ENCODE measurements at regions not wholly inside any gene's neighbourhood (a gene's known extent, or its start where the extent isn't known, plus 50 kb on each side); places are given as distances from the start of the nearest gene placed in this dataset.

DNA sequence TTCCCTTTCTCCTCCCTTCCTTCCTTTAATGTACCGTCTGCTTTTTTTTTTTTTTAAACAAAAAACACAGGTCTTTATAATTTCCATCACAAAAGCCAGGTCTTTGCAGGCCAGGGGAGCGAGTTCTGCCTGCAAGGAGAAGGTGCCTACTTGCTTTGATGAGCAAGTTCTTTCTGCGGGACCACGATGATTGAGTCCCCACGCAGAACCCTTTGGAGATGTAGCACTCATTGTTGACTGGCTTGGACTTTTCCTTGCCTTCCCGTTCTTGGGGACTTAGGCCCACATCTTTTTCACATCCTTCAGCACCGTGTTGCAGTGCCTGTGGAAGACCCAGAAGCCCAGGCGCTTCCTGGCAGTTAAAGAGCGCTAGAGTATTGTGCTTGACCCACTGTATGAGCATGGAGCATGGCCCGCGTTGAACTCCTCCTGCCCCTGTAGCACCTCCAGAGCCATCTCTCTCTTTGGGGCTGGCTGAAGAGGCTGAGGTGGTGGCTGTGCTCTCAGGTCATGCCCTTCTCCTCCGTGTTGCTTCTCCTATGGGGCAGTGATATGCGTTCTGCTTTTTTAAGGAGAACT is 177.6 kb downstream of the EXOC5 start:
- DNase-seq (ENCODE audit: low read depth) (no peak), FAIRE-seq (no peak)
- Histone ChIP-seq H3K4me3 (ENCODE audit: low read depth, low read length) (no peak overlapping the region), H3K27me3 (ENCODE audit: control insufficient read depth, insufficient read depth, low read length) (no peaks in the 10 kb centered on the region), H3K36me3 (ENCODE audit: control insufficient read depth, insufficient read depth, low read length) (no peaks in the 10 kb centered on the region)
- TF ChIP-seq, protein P1, sequence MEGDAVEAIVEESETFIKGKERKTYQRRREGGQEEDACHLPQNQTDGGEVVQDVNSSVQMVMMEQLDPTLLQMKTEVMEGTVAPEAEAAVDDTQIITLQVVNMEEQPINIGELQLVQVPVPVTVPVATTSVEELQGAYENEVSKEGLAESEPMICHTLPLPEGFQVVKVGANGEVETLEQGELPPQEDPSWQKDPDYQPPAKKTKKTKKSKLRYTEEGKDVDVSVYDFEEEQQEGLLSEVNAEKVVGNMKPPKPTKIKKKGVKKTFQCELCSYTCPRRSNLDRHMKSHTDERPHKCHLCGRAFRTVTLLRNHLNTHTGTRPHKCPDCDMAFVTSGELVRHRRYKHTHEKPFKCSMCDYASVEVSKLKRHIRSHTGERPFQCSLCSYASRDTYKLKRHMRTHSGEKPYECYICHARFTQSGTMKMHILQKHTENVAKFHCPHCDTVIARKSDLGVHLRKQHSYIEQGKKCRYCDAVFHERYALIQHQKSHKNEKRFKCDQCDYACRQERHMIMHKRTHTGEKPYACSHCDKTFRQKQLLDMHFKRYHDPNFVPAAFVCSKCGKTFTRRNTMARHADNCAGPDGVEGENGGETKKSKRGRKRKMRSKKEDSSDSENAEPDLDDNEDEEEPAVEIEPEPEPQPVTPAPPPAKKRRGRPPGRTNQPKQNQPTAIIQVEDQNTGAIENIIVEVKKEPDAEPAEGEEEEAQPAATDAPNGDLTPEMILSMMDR (IDR thresholded peaks at IDR 0.05; ENCODE audit: insufficient read depth, low read length, severe bottlenecking), result no peak

DNA sequence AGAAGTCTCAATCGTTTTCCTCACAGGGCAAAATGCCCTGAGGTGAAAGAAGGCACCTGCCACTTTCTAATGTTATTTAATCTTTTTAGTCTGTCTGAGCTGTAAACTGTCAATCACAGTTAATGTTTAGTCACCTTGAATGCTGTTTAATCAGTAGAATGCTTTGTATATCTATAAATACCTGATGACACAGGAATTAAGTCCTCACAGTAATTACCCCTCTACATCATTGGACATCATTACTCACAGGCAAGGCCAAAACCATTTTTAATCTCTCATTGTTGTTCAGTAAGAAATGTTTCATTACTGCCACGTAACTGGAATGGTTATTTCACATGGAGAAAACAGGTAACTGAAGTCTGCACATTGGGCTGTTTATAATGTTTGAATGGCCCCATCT is 178.8 kb downstream of the EXOC5 start:
- TF ChIP-seq, protein P1 (IDR thresholded peaks at IDR 0.05; ENCODE audit: insufficient read depth, low read length, severe bottlenecking), result no peak
- no peaks in the 10 kb centered on the region for H3K36me3 ChIP-seq (ENCODE audit: control insufficient read depth, insufficient read depth, low read length)
- DNase-seq (ENCODE audit: low read depth) (no peak), FAIRE-seq (no peak)
- peaks cover under 1% of the 10 kb centered on the region for H3K27me3 ChIP-seq (ENCODE audit: control insufficient read depth, insufficient read depth, low read length)
- H3K4me3 ChIP-seq (ENCODE audit: low read depth, low read length), result no peak overlapping the region

GRCh38 chr14:57087841-57088240 is 180.9 kb downstream of the EXOC5 start:
- DNase-seq (ENCODE audit: low read depth) (no peak), FAIRE-seq (no peak)
- Histone ChIP-seq H3K4me3 (ENCODE audit: low read depth, low read length) (no peak overlapping the region), H3K36me3 (ENCODE audit: control insufficient read depth, insufficient read depth, low read length) (no peaks in the 10 kb centered on the region), H3K27me3 (ENCODE audit: control insufficient read depth, insufficient read depth, low read length) (peaks cover 3% of the 10 kb centered on the region)
- TF ChIP-seq, protein P1 (IDR thresholded peaks at IDR 0.05; ENCODE audit: insufficient read depth, low read length, severe bottlenecking), result no peak

DNA sequence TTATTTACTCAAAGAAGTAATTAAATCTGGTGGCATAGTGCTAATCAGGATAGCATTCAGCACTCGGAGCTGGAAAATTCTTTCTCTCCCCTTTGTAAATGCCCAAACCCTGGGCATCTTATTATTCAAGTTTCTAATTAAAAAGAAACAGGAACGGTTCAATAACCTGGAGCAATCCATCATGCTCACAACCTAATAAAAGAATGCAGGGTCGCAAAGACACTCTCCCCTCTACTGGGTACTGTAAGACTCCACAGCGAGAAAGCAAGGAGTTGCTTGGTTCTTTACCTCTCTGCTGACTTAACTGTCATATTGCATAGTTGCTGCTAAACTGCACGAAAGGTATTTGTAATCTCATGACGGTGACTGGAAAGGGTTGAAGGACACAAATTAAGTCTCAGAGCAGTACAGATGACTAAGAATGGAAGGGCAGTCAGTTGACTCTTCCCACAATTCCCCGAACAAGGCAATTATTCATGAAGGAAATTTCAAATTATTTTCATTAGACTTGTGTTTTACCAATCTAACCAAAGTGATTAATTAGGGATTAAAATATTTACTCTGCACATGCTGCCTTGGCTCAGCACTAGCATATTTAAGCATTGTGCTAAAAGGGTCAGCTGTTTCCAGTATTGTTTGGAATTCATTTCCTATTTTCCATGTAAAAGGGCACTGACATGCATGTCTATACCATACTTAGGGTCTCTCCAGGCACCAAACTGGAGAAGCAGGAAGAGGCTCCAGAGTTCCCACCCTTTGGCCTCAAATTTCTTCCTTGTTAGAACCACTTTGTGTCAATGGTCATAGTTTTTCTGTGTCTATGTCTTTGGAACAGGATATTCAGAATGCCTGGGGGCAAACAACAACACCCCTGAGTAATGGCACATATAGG is 182.2 kb downstream of the EXOC5 start:
- H3K4me3 ChIP-seq (ENCODE audit: low read depth, low read length), result no peak overlapping the region
- TF ChIP-seq, protein P1 (IDR thresholded peaks at IDR 0.05; ENCODE audit: insufficient read depth, low read length, severe bottlenecking), result no peak
- FAIRE-seq, result no peak
- H3K27me3 ChIP-seq (ENCODE audit: control insufficient read depth, insufficient read depth, low read length), result peaks cover 3% of the 10 kb centered on the region
- DNase-seq (ENCODE audit: low read depth), result no peak
- H3K36me3 ChIP-seq (ENCODE audit: control insufficient read depth, insufficient read depth, low read length), result no peaks in the 10 kb centered on the region

- H3K27me3 ChIP-seq (ENCODE audit: control insufficient read depth, insufficient read depth, low read length), result peaks cover 3% of the 10 kb centered on the region
- no peak overlapping the region for H3K4me3 ChIP-seq (ENCODE audit: low read depth, low read length)
- DNase-seq (ENCODE audit: low read depth) (no peak), FAIRE-seq (no peak)
- H3K36me3 ChIP-seq (ENCODE audit: control insufficient read depth, insufficient read depth, low read length), result no peaks in the 10 kb centered on the region
- TF ChIP-seq, protein P1 (IDR thresholded peaks at IDR 0.05; ENCODE audit: insufficient read depth, low read length, severe bottlenecking), result no peak
Measured at GRCh38 chr14:57085801-57086200, 182.9 kb downstream of the EXOC5 start.
